ENCODE measurements at regions not wholly inside any gene's neighbourhood (a gene's known extent, or its start where the extent isn't known, plus 50 kb on each side); places are given as distances from the start of the nearest gene placed in this dataset.

DNA sequence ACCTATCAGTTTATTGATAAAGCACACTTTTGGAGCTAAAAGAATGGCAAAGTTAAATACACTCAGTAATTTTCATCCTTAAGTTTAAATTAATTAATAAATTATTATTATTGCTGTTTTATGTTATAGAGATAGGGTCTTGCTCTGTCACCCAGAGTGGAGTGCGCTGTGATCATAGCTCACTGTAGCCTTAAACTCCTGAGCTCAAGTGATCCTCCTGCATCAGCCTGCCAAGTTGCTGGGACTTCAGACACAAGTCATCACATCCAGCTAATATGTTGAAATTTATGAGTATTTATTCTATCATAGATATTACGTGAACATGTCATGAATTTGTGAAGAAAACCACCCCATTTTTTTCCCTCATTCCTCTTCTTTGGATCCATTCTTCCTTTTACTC lies 64.2 kb downstream of the GJA1 start:
- DNase-seq: no peak

GRCh38 chr6:121503589-121503991 lies 68.1 kb downstream of the GJA1 start:
- DNase-seq: no peak

- no peak for DNase-seq
Observed at GRCh38 chr6:121504227-121504626, 68.8 kb downstream of the GJA1 start.

DNA sequence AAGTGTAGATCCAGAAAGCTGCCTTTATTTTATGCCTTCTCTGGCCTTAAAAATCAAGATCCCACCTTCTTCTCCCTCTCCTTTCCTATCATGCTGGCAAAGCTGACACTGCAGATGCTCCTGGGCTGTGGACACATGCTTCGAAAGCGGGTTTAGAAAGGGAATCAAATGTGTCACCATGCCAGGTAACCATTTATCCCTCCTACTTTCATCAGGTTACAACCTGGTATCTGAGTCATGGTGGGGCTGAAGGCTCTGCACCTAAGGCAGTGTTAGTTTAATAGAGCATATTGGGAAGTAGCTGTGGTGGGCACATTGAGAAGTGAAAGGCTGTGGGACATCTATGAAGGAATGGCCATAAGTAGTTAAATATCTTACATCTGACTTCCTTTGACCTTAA lies 69.8 kb downstream of the GJA1 start:
- no peak for DNase-seq

GRCh38 chr6:121506761-121507754 lies 71.6 kb downstream of the GJA1 start:
- DNase-seq: no peak

DNA sequence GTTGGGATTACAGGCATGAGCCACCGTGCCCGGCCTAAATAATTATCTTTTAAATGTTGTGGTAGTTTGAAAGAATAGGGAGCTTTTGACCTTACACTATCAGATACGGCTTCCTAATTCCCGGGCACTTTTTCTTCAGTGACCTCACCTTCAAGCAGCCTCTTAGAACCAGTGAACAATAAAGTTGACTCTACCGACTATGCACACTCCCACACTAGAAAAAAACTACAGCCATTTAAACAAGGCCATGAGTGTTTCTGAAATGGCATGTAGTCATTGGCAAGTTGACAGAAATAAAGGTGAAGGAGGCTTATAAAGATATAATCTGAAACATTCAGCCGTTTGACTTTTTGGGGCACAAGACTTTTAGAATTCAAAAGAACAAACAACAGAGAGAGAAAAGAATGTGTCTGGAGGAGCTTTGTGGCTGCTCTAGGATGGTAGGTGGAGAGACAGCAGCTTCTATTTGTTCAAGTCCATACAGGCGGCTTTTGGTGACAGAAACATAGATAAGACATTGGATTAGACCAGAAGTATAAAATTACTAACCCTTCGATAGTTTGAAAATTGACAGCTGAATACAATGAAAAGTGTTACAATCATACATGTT lies 75.2 kb downstream of the GJA1 start:
- DNase-seq: no peak

GRCh38 chr6:121515630-121516265 lies 80.3 kb downstream of the GJA1 start:
- DNase-seq: no peak

DNA sequence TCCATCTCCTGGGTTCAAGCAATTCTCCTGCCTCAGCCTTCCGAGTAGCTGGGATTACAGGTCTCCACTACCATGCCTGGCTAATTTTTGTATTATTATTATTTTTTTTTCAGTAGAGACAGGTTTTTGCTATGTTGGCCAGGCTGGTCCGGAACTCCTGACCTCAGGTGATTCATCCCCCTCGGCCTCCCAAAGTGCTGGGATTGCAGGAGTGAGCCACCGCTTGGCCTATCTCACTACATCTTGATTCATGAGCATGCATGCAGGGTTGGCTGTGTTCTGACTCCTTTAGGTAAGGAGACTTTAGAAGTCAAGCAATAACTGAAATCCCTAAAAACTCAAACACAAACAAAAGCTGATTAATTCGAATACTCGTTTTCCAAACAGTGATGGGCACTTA lies 80.9 kb downstream of the GJA1 start:
- no peak for DNase-seq

- DNase-seq: no peak
Observed at GRCh38 chr6:121520337-121521163, 85.1 kb downstream of the GJA1 start.

DNA sequence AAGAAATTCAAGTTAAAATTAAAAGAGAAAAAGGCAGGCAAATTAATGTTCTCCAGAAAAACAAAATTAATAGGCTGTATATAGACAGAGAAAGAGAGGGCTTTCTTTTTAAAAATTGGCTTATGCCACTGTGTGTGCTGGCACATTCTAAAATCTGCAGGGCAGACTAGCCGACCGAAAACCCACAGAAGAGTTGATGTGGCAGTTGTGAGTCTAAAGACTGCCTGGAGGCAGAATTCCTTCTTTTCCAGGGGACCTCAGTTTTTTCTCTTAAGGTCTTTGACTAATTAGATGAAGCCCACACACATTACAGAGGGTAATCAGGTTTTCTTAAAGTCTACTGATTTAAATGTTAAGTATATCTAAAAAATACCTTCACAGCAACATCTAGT lies 85.7 kb downstream of the GJA1 start:
- no peak for DNase-seq

- DNase-seq: no peak
Observed at GRCh38 chr6:121522265-121522664, 86.8 kb downstream of the GJA1 start.

GRCh38 chr6:121522771-121523386 lies 87.4 kb downstream of the GJA1 start:
- no peak for DNase-seq

DNA sequence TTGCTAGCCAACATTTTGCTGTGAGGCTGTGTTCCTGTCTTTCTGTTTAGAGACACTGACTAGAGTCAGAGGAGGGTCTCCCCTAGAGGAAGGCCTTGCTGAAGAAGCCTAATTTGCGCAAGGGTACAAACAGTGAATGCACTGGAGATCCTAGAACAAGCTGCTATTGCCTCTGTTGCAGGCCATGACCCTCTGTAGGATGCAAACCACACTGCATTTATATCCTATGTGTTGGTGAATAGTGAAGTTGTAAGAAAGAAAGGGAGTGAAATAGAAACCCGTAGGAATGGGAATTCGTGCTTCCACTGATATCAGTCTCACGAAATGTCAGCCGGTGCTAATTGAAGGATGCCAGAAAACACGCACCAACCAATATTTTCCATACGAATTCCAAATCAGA lies 88.2 kb downstream of the GJA1 start:
- no peak for DNase-seq

DNA sequence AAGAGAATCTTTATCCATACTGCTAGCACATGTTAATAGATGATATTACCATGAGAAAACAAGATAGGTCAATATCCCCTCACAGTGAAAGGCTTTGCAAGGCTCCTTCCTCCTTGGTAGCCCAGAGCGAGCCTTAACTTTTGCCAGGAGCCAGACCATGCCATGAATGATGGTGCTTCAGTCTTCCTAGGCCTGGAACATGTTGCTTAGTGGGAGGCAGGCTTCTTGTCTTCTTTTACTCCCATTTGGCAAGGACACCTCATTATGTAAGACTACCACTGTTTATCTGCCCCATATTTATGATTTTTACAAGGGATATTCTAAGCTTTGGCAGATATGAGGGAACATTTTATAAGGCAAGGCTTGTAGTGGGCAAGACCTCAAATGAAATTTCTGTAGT lies 90.8 kb downstream of the GJA1 start:
- DNase-seq: no peak

DNA sequence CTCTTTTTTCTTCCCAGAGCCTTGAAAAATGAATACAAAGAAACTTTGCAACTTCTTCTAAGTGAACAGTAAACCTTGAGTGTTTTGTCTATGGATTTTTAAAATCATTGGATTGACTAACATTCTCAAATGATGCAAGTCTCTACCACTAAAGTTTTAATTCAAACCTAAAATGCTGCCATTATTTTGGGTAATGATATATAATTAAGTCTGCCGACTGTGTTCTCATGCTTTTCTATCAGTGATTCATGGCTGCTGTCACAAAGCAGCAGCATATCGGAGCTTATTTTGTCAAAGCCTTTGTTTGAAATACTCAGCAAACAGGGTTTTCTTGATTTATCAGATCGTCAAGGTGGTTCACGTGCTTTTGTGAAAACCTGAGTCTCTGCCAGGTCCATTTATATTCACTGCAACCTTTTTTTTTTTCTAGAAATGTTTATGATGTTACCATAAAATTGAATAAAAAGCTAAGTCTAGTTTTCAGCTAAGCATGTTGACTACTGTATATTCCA lies 96.3 kb downstream of the GJA1 start:
- no peak for DNase-seq

DNA sequence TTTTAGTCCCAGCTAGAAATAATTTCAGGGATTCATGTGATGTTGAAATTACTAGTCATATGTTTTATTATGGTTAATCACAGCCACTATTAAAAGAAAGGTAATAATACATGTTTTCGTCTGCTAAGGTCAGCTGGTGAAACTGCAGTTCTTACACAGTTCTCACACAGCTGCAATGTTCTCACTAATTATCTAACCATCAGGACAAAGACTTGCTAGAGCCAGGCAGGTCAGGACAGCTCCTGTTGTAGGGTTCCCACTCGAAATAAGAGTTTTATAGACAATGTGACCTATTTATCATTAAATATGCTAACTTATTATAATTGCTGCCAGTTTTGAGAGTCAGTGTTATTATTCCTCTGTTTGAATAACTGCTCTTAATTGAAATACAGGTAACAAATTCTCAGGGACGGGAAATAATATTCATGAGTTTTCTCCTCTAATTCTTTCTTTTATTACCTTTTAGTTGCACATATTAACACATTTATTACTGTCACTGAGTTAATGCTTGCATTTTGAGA lies 97.9 kb downstream of the GJA1 start:
- DNase-seq: no peak

- DNase-seq: no peak
Observed at GRCh38 chr6:121535777-121536176, 100.3 kb downstream of the GJA1 start.

GRCh38 chr6:121536345-121536744 lies 100.9 kb downstream of the GJA1 start:
- DNase-seq: no peak

- DNase-seq: no peak
Observed at GRCh38 chr6:121539439-121539838, 104.0 kb downstream of the GJA1 start.

DNA sequence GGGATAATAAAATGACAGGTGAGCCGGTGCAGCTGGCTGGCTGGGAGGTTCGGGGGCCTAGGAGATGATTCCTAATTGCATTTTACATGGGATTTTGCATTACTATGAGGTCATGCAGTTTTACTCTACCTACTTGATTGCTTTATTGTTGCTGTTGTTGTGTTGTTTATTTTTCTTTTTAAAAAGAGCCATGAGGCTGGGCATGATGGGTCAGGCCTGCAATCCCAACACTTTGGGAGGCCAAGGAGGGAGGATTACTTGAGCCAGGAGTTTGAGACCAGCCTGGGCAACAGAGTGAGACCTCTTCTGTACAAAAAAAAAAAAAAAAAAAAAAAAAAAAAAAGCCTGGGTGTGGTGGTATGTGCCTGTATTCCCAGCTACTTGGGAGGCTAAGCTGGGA lies 104.8 kb downstream of the GJA1 start:
- no peak for DNase-seq

GRCh38 chr6:121544691-121545090 lies 109.2 kb downstream of the GJA1 start:
- no peak for DNase-seq

DNA sequence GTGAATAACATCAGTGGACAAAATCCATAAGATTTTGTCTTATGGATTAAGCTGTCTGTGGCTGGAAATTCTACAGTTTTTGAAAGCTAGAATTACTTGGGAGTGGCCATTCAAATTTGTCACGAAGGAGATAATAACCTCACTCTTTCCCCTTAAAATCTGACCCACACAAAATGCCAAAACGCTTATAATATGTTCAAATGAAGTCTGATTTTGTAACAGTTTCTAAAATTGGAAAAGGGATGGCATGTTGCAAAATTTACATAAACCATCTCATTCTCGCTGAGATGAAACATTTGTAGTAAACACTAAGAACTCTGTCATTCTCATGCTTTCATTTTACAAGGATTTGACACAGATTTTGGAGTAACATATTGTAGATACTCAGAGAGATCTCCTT lies 112.7 kb downstream of the GJA1 start:
- DNase-seq: no peak

Data from DMS79 (cell line).